KG1 (cell line): ENCODE measurements at regions not wholly inside any gene's neighbourhood (a gene's known extent, or its start where the extent isn't known, plus 50 kb on each side); places are given as distances from the start of the nearest gene placed in this dataset.

Experiments used
- DNase-seq: peaks from one replicate; lab custom pipeline; 2025; lab: John Stamatoyannopoulos, UW

- no peak for DNase-seq
These were observed 613.5 kb upstream of the CDH4 start for GRCh38 chr20:60638430-60639098.

DNA sequence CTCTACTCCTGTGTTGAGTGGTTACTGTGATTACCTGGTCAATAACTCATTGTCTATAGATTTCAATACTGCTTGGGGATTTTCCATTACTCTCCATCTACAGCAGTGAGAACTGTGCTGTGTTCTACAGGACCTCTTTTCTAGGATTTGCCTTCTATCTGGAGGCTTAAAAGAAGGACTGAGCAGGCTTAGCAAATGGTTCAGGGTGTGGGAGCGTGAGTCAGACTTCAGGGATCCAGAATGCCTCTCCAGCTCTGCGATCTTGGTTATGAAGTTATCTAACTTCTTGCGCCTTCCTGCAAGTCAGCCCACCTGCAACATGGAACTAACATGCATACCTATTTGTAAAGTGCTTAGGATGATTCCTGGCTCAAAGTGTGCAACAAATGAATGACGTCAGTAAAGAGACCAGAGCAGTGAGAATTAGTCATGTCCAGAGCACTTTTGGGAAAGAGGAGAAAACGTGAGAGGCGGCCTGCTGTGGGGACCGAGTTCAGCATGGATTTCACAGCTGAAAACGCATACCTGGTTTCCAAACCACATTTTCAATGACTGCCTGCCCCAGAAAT is 610.1 kb upstream of the CDH4 start:
- no peak for DNase-seq

- no peak for DNase-seq
These were observed 609.5 kb upstream of the CDH4 start for GRCh38 chr20:60642541-60642940.

- no peak for DNase-seq
These were observed 603.5 kb upstream of the CDH4 start for GRCh38 chr20:60648556-60648955.

GRCh38 chr20:60649541-60649940 is 602.5 kb upstream of the CDH4 start:
- no peak for DNase-seq

- no peak for DNase-seq
These were observed 602.0 kb upstream of the CDH4 start for GRCh38 chr20:60650087-60650486.

DNA sequence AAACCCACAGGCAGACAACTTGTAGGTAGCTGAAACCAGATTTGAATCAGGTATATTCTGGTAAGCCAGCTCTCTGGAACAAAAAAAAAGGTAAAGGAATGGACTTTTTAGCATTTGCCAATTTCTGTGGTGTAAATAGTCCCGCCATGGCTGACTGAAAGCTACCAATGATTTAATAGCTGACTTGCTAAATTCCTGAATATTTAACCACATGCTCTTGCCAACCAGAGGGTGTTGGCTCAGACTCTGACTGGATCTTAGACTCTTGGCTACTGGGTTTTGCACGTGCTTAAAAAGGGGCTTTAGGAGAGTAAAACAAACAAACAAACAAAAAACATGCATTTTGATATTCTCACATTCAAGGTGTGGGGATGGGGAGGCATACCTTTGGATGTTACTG is 600.0 kb upstream of the CDH4 start:
- DNase-seq: no peak

DNA sequence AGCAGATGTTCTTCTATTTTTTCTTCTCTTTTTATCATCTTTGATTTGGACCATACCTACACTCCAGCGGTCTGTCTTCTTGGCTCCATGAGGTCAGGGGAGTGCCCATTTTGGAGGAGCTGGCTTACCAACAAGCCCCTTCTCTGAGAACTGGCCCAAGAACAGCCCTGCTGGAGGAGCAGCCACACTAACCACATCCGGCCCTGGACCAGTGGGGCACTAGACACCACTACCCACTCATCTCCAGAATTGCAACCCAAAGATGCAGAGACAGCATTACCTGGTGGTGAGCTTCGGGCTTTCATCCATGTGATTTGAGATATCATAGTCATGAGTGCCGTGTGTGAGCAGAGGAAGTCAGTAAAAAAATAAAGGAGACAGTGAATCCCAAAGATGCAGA is 599.4 kb upstream of the CDH4 start:
- DNase-seq: no peak

DNA sequence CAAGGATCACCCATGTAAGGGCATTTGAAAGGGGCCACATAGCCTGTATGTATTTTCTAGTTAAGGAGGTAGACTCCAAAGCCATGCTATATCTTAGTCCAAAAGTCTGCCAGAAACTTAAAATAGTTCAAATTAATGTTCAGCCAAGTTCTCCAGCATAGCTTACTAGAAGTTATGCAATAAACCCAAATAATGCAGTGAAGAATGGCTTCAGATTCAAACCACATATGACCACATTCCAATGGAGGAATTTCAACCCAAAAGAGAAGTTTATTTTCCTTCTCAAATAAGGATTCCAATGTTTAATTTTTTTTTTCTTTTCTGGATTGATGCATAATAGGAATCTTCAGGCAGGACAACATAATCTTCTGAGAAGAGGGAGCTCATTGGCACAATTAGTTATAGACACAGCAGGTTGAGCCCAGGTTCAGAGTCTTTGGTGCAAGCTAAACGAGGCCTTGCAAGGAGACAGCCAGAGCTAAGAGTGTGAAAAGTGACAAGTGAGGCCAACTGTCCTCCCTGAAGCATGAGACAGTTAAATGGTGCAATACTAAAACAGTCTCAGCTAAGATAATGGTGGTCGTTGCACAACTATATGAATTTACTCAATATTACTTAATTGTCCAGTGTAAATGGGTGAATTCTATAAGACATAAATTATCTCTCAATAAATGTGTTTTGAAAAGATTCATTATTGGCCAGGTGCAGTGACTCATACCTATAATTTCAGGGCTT is 598.8 kb upstream of the CDH4 start:
- no peak for DNase-seq

DNA sequence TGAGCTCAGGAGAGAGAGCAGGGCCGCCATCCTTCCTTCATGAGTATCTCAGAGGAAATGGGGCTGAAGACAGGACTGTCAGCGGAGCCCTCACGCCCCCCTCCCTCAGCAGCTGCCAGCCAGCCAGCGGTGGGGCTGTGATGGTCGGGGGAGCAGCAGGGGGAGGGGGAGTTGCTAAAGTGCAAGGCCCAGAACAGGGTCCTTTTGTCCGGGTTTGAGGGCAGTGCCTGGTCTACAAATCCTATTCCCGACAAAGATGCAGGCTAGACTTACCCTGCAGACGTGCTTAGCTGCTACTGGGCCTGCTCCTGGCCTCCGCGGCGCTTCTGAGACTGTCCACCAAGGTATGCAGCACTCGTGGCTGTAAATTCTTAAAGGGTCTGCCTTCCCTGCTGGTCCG is 593.4 kb upstream of the CDH4 start:
- DNase-seq: no peak

DNA sequence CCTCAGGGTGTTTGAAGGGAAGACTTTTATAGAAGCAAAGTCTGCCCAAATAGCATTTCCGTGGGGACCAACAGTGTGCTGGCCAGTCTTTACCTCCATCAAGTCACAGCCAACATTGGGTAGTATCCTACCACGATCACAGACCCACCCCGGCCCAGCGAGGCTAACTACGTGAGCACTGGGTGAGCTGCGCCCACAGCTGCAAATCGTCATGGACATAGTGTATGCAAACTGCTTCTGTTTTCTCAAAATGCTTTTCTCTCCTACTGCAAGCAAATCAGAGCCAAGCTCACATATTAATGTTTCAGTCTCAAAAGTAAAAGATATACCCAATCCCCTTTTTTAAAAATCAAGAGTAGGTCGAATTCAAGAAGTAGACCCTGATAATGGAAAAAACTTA is 592.8 kb upstream of the CDH4 start:
- DNase-seq: no peak

DNA sequence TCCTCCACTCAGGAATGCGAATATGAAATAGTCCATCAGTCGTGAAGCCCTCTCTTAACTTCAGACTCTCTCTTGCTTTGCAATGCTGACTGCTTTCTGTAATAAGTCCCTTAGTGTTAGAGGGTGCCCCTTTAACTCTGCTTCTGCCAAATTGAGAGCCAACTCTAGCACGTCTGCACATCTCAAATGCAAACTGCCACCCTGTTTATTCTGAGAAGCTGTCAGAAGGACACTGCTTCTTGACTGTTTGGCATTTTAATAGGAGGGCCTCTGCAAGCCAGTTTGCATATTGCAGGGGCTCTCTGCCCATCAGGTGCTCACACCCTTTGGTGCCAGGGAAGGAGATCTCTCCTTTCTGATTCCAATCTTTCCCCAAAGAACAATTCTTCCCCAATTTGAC is 589.8 kb upstream of the CDH4 start:
- DNase-seq: no peak

- DNase-seq: no peak
These were observed 588.0 kb upstream of the CDH4 start for GRCh38 chr20:60664106-60664505.

DNA sequence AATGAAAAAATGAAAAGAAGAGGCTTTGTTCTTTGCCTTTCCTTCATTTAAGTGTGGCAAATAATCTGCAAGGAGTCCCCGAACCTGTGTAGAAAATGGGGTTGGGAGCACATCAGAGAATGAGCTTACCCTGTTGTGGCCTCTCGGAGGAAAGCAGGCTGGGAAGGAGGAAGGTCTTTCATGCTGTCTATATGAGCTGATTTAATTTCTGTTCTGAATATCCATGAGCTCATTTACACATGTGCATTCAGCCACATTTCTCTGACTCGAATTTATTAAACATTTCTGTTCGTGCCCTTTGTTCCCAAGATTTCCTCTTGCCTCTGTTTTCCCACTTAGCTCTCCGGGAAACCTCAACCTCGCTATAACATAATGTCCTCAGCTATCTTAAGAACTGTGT is 584.4 kb upstream of the CDH4 start:
- DNase-seq: no peak

DNA sequence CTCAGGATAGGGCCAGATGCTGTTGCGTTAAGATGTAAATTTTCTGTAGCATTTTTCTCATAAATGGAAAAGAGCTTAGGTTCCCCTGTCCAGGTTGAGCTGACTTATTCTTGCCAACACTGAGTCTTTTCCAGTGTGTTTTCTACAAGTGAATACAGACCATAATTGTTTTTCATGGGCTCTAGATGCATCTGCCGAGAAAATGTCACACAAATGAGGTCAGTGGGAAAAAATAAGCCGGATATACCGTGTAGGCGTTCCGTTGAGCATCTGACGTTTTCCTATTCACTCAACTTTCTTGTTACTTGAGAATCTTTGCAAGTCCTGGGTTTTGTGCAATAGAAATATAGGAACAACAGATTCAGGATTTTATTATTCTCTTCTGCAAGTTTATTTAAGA is 582.9 kb upstream of the CDH4 start:
- DNase-seq: no peak

GRCh38 chr20:60676011-60676410 is 576.0 kb upstream of the CDH4 start:
- DNase-seq: no peak

GRCh38 chr20:60677819-60678218 is 574.2 kb upstream of the CDH4 start:
- DNase-seq: no peak

GRCh38 chr20:60680554-60680953 is 571.5 kb upstream of the CDH4 start:
- DNase-seq: no peak

DNA sequence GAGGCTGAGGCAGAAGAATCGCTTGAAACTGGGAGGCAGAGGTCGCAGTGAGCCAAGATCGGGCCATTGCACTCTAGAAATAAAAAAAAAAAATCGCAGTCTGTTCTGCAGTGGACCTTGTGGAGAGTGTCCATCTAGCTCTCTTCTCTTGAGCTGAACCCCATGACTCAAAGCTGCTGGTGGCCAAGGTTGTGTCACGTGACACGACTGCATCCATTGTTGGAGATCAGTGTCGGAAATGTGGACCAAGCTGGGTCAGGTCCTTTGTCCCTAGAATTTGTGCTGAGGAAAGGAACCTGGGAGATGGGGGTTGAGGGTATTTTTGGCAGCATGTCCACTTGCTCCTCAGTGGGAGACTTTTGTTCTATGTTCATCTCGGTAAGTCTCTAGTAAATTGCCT is 564.8 kb upstream of the CDH4 start:
- DNase-seq: no peak

- no peak for DNase-seq
These were observed 561.3 kb upstream of the CDH4 start for GRCh38 chr20:60690771-60691170.

DNA sequence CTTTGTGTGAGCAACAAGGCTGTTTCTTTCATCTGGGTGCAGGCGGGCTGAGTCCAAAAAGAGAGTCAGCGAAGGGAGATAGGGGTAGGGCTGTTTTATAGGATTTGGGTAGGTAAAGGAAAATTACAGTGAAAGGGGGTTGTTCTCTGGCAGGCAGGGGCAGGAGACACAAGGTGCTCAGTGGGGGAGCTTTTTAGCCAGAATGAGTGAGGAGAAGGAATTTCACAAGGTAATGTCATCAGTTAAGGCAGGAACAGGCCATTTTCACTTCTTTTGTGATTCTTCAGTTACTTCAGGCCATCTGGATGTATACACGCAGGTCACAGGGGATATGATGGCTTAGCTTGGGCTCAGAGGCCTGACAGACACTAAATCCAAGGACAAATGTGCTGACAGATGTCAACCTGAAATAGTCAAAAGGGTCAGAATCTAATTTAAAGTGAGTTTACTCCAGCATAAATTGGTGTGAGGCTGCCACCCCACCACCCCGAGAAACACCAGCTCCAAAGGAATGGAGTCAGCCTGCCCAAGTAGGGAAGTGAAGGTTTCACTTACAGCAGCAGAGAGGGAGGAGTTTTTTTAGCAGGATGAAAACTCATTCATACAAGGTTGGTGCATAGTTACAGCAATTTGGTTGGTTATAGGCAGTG is 560.0 kb upstream of the CDH4 start:
- DNase-seq: no peak

DNA sequence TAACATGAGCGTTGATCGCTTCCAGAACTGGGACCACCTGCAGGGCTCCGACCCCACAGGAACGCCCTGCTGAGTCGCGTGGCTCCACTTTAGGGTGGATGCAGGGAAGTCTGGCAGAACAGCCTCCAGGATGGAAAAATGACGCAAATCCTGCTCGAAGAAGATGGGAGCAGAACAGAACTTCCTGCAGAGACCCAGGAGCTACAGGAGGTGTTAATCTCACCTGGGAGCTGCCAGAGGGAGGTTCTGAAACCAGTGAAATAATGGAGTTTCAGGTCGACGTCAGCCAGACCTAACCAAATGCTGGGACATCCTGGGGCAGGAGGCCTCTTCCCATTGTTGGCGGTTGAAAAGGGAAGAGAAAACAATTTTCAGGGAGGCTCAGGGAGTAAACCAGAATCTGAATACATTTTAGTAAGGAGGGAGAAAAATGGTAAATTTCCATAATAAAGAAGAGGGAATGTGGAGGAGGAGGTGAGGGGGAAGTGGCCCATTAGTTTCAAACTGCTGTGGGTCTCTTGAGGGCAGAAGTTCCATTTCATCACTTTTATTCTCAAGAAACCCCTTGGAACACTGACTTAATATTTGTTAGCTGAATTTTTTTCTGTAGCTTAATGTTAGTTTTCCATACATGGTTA is 558.4 kb upstream of the CDH4 start:
- no peak for DNase-seq

GRCh38 chr20:60694763-60695162 is 557.3 kb upstream of the CDH4 start:
- DNase-seq: no peak
